Endodermal cell (in vitro differentiated cells): ENCODE measurements at regions not wholly inside any gene's neighbourhood (a gene's known extent, or its start where the extent isn't known, plus 50 kb on each side); places are given as distances from the start of the nearest gene placed in this dataset.

Experiments
- DNase-seq: peaks from one replicate; pipeline ENCODE4 v3.0.0-alpha.2; 2017
- H3K27ac ChIP-seq: 2 replicates; pipeline ENCODE4 v1.5.1; 2013; ENCODE audit warnings: mild to moderate bottlenecking, low read depth, low read length, moderate library complexity
- H3K27me3 ChIP-seq: 2 replicates; pipeline ENCODE4 v1.6.1; 2013; ENCODE audit warnings: mild to moderate bottlenecking, low read length, moderate library complexity; ENCODE audit not compliant: insufficient read depth, control insufficient read depth, poor library complexity, severe bottlenecking
- H3K36me3 ChIP-seq: 2 replicates; pipeline ENCODE4 v1.7.0; 2013; ENCODE audit warnings: mild to moderate bottlenecking, low read length, moderate library complexity; ENCODE audit not compliant: control insufficient read depth, insufficient read depth
- H3K4me1 ChIP-seq: one replicate; pipeline ENCODE4 v1.7.0; 2013; ENCODE audit warnings: low read length; ENCODE audit not compliant: control insufficient read depth, insufficient read depth
- H3K4me3 ChIP-seq: 2 replicates; pipeline ENCODE4 v1.5.1; 2013; ENCODE audit warnings: mild to moderate bottlenecking, low read length, moderate library complexity
- H3K9ac ChIP-seq: 2 replicates; pipeline ENCODE4 v1.6.1; 2013; ENCODE audit warnings: mild to moderate bottlenecking, low read length, moderate library complexity; ENCODE audit not compliant: poor library complexity, severe bottlenecking; ENCODE audit errors: extremely low read depth
- H3K9me3 ChIP-seq: 2 replicates; pipeline ENCODE4 v1.6.1; 2013; ENCODE audit warnings: mild to moderate bottlenecking, low read length, moderate library complexity; ENCODE audit not compliant: control insufficient read depth
- H3K27ac Mint-ChIP-seq: 2 replicates; pipeline ENCODE4 v1.8.0; 2020; ENCODE audit warnings: mixed read lengths
- H3K27me3 Mint-ChIP-seq: 2 replicates; pipeline ENCODE4 v1.8.0; 2021; ENCODE audit warnings: mild to moderate bottlenecking, mixed read lengths; ENCODE audit not compliant: insufficient read depth
- H3K36me3 Mint-ChIP-seq: 2 replicates; pipeline ENCODE4 v1.8.0; 2020; ENCODE audit warnings: low read depth, mixed read lengths
- H3K4me1 Mint-ChIP-seq: 2 replicates; pipeline ENCODE4 v1.8.0; 2020; ENCODE audit warnings: mixed read lengths
- H3K4me3 Mint-ChIP-seq: 2 replicates; pipeline ENCODE4 v1.8.0; 2020; ENCODE audit warnings: mild to moderate bottlenecking, moderate library complexity, mixed read lengths
- H3K9me3 Mint-ChIP-seq: 2 replicates; pipeline ENCODE4 v1.8.0; 2020; ENCODE audit warnings: mild to moderate bottlenecking, mixed read lengths
- WGBS, 2 experiments: methylation state at CpG; one replicate each; pipeline versions ENCODE4 v1.1.5 to v1.1.7; 2013; ENCODE audit warnings: missing lambda C conversion rate in 2 of 2, mixed read lengths in 1 of 2; ENCODE audit not compliant: insufficient coverage in 1 of 2, insufficient read length in 1 of 2; 5-methylcytosine and 5-hydroxymethylcytosine counted together
- TF ChIP-seq, protein P1 (sequence below): fragments of 200-600 bp; sonication (generic); conservative IDR thresholded peaks from 2 replicates; pipeline ENCODE4 v1.5.0; 2021; ENCODE audit warnings: antibody characterized with exemption, mild to moderate bottlenecking

DNA sequence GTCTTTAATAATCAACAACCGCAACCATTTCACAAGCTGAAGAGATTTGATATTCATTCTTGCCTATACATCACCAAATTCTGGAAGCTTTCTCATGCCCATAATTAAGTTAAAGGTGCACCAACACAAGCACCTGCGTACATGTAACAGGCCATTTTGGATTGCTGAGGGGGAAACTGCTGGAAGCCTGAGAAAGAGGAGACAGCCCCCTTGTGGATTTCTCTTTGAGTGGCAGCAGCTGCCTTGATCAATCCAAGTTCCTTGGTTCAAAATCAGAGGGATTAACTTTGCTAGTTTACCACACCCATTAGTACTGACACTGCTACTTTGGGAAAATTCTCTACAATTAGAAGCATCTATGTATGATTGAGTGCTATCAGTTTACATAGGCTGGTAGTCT is 321.1 kb downstream of the NOVA1 start:
- Histone ChIP-seq H3K4me1 (peaks cover 3% of the 10 kb centered on the region), H3K4me3 (no peak overlapping the region), H3K27ac (no peak overlapping the region), H3K9ac (no peak overlapping the region), H3K36me3 (no peaks in the 10 kb centered on the region), H3K27me3 (no peaks in the 10 kb centered on the region), H3K9me3 (no peaks in the 10 kb centered on the region)
- no peaks in the 10 kb centered on the region for H3K27me3 Mint-ChIP-seq
- DNase-seq: peak; percentile 74
- H3K27ac Mint-ChIP-seq: no peak overlapping the region
- H3K4me3 Mint-ChIP-seq: no peak overlapping the region
- no peaks in the 10 kb centered on the region for H3K36me3 Mint-ChIP-seq
- H3K4me1 Mint-ChIP-seq: peaks cover 10% of the 10 kb centered on the region
- TF ChIP-seq, protein P1, sequence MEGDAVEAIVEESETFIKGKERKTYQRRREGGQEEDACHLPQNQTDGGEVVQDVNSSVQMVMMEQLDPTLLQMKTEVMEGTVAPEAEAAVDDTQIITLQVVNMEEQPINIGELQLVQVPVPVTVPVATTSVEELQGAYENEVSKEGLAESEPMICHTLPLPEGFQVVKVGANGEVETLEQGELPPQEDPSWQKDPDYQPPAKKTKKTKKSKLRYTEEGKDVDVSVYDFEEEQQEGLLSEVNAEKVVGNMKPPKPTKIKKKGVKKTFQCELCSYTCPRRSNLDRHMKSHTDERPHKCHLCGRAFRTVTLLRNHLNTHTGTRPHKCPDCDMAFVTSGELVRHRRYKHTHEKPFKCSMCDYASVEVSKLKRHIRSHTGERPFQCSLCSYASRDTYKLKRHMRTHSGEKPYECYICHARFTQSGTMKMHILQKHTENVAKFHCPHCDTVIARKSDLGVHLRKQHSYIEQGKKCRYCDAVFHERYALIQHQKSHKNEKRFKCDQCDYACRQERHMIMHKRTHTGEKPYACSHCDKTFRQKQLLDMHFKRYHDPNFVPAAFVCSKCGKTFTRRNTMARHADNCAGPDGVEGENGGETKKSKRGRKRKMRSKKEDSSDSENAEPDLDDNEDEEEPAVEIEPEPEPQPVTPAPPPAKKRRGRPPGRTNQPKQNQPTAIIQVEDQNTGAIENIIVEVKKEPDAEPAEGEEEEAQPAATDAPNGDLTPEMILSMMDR: peak; percentile 83
- 33 to 78% methylated on average over 1 to 2 of the region's 2 CpGs for WGBS, 2 experiments
- peaks cover 3% of the 10 kb centered on the region for H3K9me3 Mint-ChIP-seq

DNA sequence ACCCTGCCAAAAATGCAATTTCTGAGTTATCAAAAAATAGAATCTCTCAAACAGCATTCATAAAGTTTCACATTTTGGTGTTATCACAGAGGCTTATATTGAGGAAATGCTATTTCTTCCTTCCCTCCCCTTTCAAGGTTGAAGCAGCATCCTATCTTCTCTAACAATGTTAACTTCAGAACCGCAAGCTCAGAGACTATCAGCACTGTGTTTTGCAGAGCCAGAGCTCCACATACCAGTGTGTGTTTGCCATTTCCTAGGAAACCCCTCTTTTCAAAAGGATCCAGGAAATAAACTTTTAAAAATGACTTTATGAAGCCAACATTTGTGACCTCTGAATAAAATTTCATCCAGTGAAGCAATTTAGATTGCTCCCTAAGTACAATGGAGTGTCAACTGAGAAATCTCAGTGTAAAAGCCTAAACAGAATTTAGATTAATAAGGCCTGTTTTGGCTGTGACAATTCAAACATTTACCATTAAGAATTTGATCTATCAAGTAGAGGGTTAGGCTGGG is 332.6 kb downstream of the NOVA1 start:
- H3K36me3 Mint-ChIP-seq: peaks cover 2% of the 10 kb centered on the region
- Histone ChIP-seq H3K9ac (no peak overlapping the region), H3K9me3 (peaks cover 7% of the 10 kb centered on the region), H3K4me3 (no peak overlapping the region), H3K27me3 (no peaks in the 10 kb centered on the region), H3K36me3 (no peaks in the 10 kb centered on the region), H3K4me1 (peaks cover 19% of the 10 kb centered on the region), H3K27ac (peak overlapping the region; percentile 61)
- H3K9me3 Mint-ChIP-seq: peaks cover 7% of the 10 kb centered on the region
- peaks cover 16% of the 10 kb centered on the region for H3K4me1 Mint-ChIP-seq
- H3K4me3 Mint-ChIP-seq: no peak overlapping the region
- TF ChIP-seq, protein P1: no peak
- no peak overlapping the region for H3K27ac Mint-ChIP-seq
- no peaks in the 10 kb centered on the region for H3K27me3 Mint-ChIP-seq
- WGBS, 2 experiments: 50 to 81% methylated on average over 1 of the region's 1 CpG
- no peak for DNase-seq

DNA sequence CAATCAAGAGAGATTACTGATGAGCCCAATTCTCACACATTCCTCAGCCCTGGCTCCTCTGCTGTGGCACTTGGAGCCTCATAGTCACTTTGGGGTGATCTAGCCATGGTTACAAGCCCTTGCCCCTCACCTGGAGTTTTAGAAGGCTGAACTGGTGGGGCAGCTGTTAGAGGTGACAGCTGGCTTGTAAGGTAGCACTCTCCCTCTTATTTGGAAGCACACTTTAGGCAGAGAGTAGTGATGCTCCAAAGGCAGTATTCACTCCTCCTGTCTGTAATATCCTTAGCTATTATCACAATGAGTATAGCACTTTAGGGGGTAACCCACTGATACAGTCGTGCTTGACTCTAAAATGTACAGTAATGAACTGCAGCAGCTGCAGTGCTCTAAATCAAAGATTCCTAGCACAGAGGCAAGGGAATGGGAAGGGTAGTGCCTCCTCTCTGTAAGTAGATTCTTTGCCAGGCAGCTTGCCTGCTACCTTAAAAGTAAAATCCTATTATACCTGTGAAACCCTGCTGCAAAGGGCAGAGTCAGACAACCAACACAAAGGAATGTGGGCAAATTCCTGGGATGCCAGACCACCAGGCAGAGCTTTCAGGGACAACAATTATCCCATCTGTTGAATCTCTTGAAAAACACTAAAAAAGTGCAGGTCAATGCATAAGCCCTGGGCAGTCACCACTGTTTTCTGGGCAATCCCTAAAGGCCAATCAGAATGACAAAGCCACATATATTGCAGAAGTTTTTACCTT is 336.3 kb downstream of the NOVA1 start:
- no peak overlapping the region for H3K9ac ChIP-seq
- H3K4me3 ChIP-seq: no peak overlapping the region
- DNase-seq: peak; percentile 77
- TF ChIP-seq, protein P1: no peak
- Mint-ChIP-seq H3K27ac (peak overlapping the region; percentile 41), H3K9me3 (peaks cover 14% of the 10 kb centered on the region), H3K27me3 (no peaks in the 10 kb centered on the region), H3K4me3 (no peak overlapping the region), H3K4me1 (peaks cover 16% of the 10 kb centered on the region), H3K36me3 (peaks cover 2% of the 10 kb centered on the region)
- H3K36me3 ChIP-seq: no peaks in the 10 kb centered on the region
- H3K27me3 ChIP-seq: no peaks in the 10 kb centered on the region
- WGBS, 2 experiments: 43 to 44% methylated on average over 1 of the region's 1 CpG
- H3K4me1 ChIP-seq: peaks cover 19% of the 10 kb centered on the region
- H3K9me3 ChIP-seq: peaks cover 16% of the 10 kb centered on the region
- H3K27ac ChIP-seq: no peak overlapping the region
